Caco-2 (cell line): ENCODE measurements at regions not wholly inside any gene's neighbourhood (a gene's known extent, or its start where the extent isn't known, plus 50 kb on each side); places are given as distances from the start of the nearest gene placed in this dataset.

ENCODE experiments used
- BruUV-seq: library from RNA; stranded (reverse); fragments of 400-500 nt; replicated peaks from 2 replicates; lab custom pipeline; 2021; lab: Mats Ljungman, UMichigan
- CTCF ChIA-PET: fragments of 300-600 bp; sonication (Branson Sonifier 250); formaldehyde crosslinking; loops from one replicate; lab custom pipeline; 2022; ENCODE audit warnings: antibody characterized with exemption; lab: Charles Lee
- POLR2A ChIA-PET: fragments of 300-600 bp; sonication (Branson Sonifier 250); formaldehyde crosslinking; loops from one replicate; lab custom pipeline; 2022; ENCODE audit warnings: antibody characterized with exemption; lab: Charles Lee
- DNase-seq, 2 experiments: peaks; one replicate each; pipeline versions ENCODE4 v3.0.0 to v3.0.0-alpha.2; 2020 to 2022
- H3K27me3 ChIP-seq: replicated peaks from 2 replicates; pipeline ENCODE4 v1.6.0; 2011; ENCODE audit warnings: low read length; ENCODE audit not compliant: control insufficient read depth, insufficient read depth
- H3K36me3 ChIP-seq: 2 replicates; pipeline ENCODE4 v1.5.1; 2011; ENCODE audit warnings: low read length; ENCODE audit not compliant: control insufficient read depth, insufficient read depth
- H3K4me1 ChIP-seq: fragments of 250-450 bp; sonication (Bioruptor Pico); 2 replicates; pipeline ENCODE4 v1.5.1; 2020; ENCODE audit warnings: mild to moderate bottlenecking
- H3K4me3 ChIP-seq: 2 replicates; pipeline ENCODE4 v1.5.1; 2011; ENCODE audit warnings: low read depth, mild to moderate bottlenecking, control low read depth, low read length
- H3K9me3 ChIP-seq: fragments of 250-450 bp; sonication (Bioruptor Pico); 2 replicates; pipeline ENCODE4 v1.5.1; 2020; ENCODE audit warnings: mild to moderate bottlenecking, moderate library complexity
- H3K27ac Mint-ChIP-seq: one replicate; pipeline ENCODE4 v1.8.0; 2022; ENCODE audit warnings: mixed read lengths; ENCODE audit not compliant: unreplicated experiment
- H3K27me3 Mint-ChIP-seq: one replicate; pipeline ENCODE4 v1.8.0; 2022; ENCODE audit warnings: mixed read lengths; ENCODE audit not compliant: insufficient read depth, unreplicated experiment
- H3K36me3 Mint-ChIP-seq: one replicate; pipeline ENCODE4 v1.8.0; 2022; ENCODE audit warnings: mild to moderate bottlenecking, mixed read lengths; ENCODE audit not compliant: insufficient read depth, unreplicated experiment
- H3K4me1 Mint-ChIP-seq: one replicate; pipeline ENCODE4 v1.8.0; 2022; ENCODE audit warnings: low read depth, mixed read lengths; ENCODE audit not compliant: unreplicated experiment
- H3K4me3 Mint-ChIP-seq: one replicate; pipeline ENCODE4 v1.8.0; 2022; ENCODE audit warnings: mild to moderate bottlenecking, moderate library complexity, mixed read lengths; ENCODE audit not compliant: unreplicated experiment
- H3K9me3 Mint-ChIP-seq: one replicate; pipeline ENCODE4 v1.8.0; 2022; ENCODE audit warnings: mixed read lengths; ENCODE audit not compliant: unreplicated experiment
- intact Hi-C: fragments of 100-400 bp; cut with micrococcal nuclease; formaldehyde crosslinking; loops from one replicate; pipeline ENCODE4 v1.10.0; 2022; ENCODE audit not compliant: unreplicated experiment
- TF ChIP-seq, protein P1 (sequence below), 2 experiments: fragments of 200-600 bp in 1 of 2; IDR thresholded peaks; 1 replicate in 1 of 2; 2 replicates in 1 of 2; pipeline versions ENCODE4 v1.5.1 to v1.8.0; 2011 to 2022; ENCODE audit warnings: antibody characterized with exemption in 1 of 2, control low read depth in 1 of 2, inconsistent platforms in 1 of 2, low read depth in 1 of 2, low read length in 1 of 2, mild to moderate bottlenecking in 1 of 2, moderate library complexity in 1 of 2; ENCODE audit not compliant: insufficient read depth in 1 of 2, severe bottlenecking in 1 of 2, unreplicated experiment in 1 of 2

DNA sequence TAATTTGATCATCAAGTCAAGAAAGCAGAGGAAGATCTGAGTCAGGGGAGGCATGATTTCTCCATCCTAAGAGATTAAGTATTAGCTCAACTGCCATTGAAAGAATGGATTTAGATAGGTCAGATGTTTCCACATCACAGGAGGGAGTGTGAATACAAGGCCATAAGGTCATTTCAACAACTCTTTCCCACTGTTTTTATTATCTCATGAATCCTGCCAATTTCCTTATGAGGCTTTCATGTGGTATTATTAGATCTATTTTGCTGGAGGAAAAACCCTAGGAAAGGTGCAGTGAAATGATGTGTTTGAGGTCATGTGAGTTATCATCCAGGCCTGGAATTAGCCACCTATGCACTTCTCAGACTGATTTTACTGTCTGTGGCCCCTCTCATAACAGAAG, 269.0 kb downstream of the NOVA1 start:
- ChIA-PET POLR2A (no interaction called here), CTCF (no interaction called here)
- no peaks in the 10 kb centered on the region for H3K27me3 Mint-ChIP-seq
- H3K9me3 Mint-ChIP-seq, result no peaks in the 10 kb centered on the region
- Histone ChIP-seq H3K4me1 (peaks cover 5% of the 10 kb centered on the region; the same call in 1 of the 2 replicates), H3K27me3 (no peaks in the 10 kb centered on the region), H3K4me3 (no peak overlapping the region), H3K36me3 (no peaks in the 10 kb centered on the region), H3K9me3 (no peaks in the 10 kb centered on the region)
- no TSS peak for BruUV-seq
- H3K36me3 Mint-ChIP-seq, result no peaks in the 10 kb centered on the region
- no peak overlapping the region for H3K27ac Mint-ChIP-seq
- H3K4me3 Mint-ChIP-seq, result no peak overlapping the region
- TF ChIP-seq, protein P1, sequence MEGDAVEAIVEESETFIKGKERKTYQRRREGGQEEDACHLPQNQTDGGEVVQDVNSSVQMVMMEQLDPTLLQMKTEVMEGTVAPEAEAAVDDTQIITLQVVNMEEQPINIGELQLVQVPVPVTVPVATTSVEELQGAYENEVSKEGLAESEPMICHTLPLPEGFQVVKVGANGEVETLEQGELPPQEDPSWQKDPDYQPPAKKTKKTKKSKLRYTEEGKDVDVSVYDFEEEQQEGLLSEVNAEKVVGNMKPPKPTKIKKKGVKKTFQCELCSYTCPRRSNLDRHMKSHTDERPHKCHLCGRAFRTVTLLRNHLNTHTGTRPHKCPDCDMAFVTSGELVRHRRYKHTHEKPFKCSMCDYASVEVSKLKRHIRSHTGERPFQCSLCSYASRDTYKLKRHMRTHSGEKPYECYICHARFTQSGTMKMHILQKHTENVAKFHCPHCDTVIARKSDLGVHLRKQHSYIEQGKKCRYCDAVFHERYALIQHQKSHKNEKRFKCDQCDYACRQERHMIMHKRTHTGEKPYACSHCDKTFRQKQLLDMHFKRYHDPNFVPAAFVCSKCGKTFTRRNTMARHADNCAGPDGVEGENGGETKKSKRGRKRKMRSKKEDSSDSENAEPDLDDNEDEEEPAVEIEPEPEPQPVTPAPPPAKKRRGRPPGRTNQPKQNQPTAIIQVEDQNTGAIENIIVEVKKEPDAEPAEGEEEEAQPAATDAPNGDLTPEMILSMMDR (IDR thresholded peaks at IDR 0.05; ENCODE audit: insufficient read depth in 1 of 2, low read depth in 1 of 2, low read length in 1 of 2, severe bottlenecking in 1 of 2, unreplicated experiment in 1 of 2), result no peak
- DNase-seq, result no peak
- peaks cover 7% of the 10 kb centered on the region for H3K4me1 Mint-ChIP-seq
- intact Hi-C loops, result loop anchor here (5.0 kb wide), 1 partner anchor 54 kb away; no protein-coding TSS in a partner anchor

- Histone ChIP-seq H3K36me3 (no peaks in the 10 kb centered on the region), H3K9me3 (no peaks in the 10 kb centered on the region), H3K4me1 (peaks cover 5% of the 10 kb centered on the region; the same call in 1 of the 2 replicates), H3K27me3 (no peaks in the 10 kb centered on the region), H3K4me3 (no peak overlapping the region)
- Mint-ChIP-seq H3K4me1 (no peaks in the 10 kb centered on the region), H3K9me3 (no peaks in the 10 kb centered on the region), H3K27ac (no peak overlapping the region), H3K4me3 (no peak overlapping the region), H3K36me3 (no peaks in the 10 kb centered on the region), H3K27me3 (no peaks in the 10 kb centered on the region)
- intact Hi-C loops, result no loop called here
- TF ChIP-seq, protein P1 (IDR thresholded peaks at IDR 0.05; ENCODE audit: insufficient read depth in 1 of 2, low read depth in 1 of 2, low read length in 1 of 2, severe bottlenecking in 1 of 2, unreplicated experiment in 1 of 2), result no peak
- no peak for DNase-seq
- BruUV-seq, result no TSS peak
- CTCF ChIA-PET, result no interaction called here
- POLR2A ChIA-PET, result no interaction called here
These were observed 274.0 kb downstream of the NOVA1 start for GRCh38 chr14:26323869-26324268.

GRCh38 chr14:26320886-26321285, 276.9 kb downstream of the NOVA1 start:
- no peak for DNase-seq
- H3K27ac Mint-ChIP-seq, result no peak overlapping the region
- no peak overlapping the region for H3K4me3 Mint-ChIP-seq
- intact Hi-C loops, result no loop called here
- TF ChIP-seq, protein P1 (IDR thresholded peaks at IDR 0.05; ENCODE audit: insufficient read depth in 1 of 2, low read depth in 1 of 2, low read length in 1 of 2, severe bottlenecking in 1 of 2, unreplicated experiment in 1 of 2), result no peak
- ChIA-PET CTCF (no interaction called here), POLR2A (no interaction called here)
- no TSS peak for BruUV-seq
- no peaks in the 10 kb centered on the region for H3K9me3 ChIP-seq
- no peaks in the 10 kb centered on the region for H3K9me3 Mint-ChIP-seq
- no peaks in the 10 kb centered on the region for H3K4me1 Mint-ChIP-seq
- no peak overlapping the region for H3K4me3 ChIP-seq
- no peaks in the 10 kb centered on the region for H3K27me3 ChIP-seq
- H3K4me1 ChIP-seq, result peaks cover 5% of the 10 kb centered on the region; the same call in 1 of the 2 replicates
- H3K36me3 ChIP-seq, result no peaks in the 10 kb centered on the region
- H3K27me3 Mint-ChIP-seq, result no peaks in the 10 kb centered on the region
- H3K36me3 Mint-ChIP-seq, result no peaks in the 10 kb centered on the region
